ENCODE measurements at regions not wholly inside any gene's neighbourhood (a gene's known extent, or its start where the extent isn't known, plus 50 kb on each side); places are given as distances from the start of the nearest gene placed in this dataset.

DNA sequence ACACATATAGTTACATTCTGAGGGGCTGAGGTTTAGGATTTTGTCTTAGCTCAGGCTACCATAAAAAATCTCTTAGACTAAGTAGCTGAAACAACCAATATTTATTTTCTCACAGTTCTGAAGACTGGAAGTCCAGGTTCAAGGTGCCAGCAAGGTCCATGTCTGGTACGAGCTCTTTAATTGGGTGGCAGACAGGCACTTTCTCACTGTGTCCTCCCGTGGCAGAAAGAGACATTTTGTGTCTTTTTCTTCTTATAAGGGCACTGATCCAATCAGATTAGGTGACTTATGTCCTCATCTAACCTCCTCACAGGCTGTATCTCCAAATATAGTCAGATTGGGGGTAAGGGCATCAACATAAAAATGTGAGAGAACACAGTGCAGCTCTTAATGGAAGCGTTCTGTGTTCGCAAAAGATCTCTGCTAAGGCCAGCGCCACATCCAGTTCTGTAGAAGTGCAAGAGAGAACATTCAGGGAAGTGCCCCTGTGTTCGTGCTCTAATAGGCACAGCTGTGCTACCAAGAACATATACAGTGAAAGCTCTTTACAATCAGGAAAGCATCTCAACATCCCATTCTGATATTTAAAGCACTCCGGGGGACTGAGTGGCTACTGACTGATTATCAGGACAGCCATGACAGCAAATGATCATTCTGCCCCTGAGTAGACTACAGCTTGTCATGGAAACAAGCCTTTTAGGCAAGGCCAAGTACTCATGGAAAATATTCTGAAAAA is 819.2 kb downstream of the LIG4 start:
- Histone ChIP-seq H3K4me1 (ENCODE audit: control insufficient read depth in 3 of 3, insufficient read depth in 2 of 3, low read depth in 1 of 3, low read length in 2 of 3) (no peaks in the 10 kb centered on the region), H3K36me3 (ENCODE audit: control insufficient read depth in 3 of 3, insufficient read depth in 2 of 3, low read depth in 1 of 3, low read length in 3 of 3) (no peaks in the 10 kb centered on the region), H3K27me3 (ENCODE audit: control insufficient read depth in 3 of 3, insufficient read depth in 3 of 3, low read length in 3 of 3) (no peaks in the 10 kb centered on the region), H3K27ac (ENCODE audit: low read depth in 1 of 3, low read length in 2 of 3) (no peak overlapping the region), H3K9me3 (ENCODE audit: control insufficient read depth in 2 of 2, insufficient read depth in 1 of 2, low read depth in 1 of 2, low read length in 1 of 2) (no peaks in the 10 kb centered on the region), H3K4me3 (ENCODE audit: low read depth in 1 of 3, low read length in 3 of 3) (no peak overlapping the region)
- FAIRE-seq (no peak), DNase-seq (no peak)
- 74 to 84% (median 78%) methylated on average over 7 of the region's 7 CpGs for WGBS, 3 donors

DNA sequence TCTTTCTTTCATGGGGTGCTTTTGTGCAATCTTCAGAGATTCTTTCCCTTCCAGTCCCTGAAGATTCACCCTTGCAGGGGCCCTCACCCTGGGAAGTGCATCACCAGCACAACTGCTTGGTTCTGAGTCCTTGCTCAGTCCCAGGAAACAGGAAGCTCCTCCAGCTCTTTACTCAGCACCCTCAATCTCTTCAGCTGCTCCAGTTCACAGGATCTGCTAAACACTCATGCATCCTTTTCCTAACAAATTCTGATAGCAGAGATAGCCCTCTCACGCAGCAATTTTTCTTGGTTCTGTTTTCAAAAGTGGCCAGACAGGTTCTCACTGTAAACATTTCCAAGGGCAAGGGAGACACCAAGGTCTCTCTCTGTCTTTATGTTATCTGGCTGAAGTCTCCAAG is 823.1 kb downstream of the LIG4 start:
- H3K36me3 ChIP-seq (ENCODE audit: control insufficient read depth in 3 of 3, insufficient read depth in 2 of 3, low read depth in 1 of 3, low read length in 3 of 3): no peaks in the 10 kb centered on the region
- H3K4me1 ChIP-seq (ENCODE audit: control insufficient read depth in 3 of 3, insufficient read depth in 2 of 3, low read depth in 1 of 3, low read length in 2 of 3): no peaks in the 10 kb centered on the region
- FAIRE-seq (no peak), DNase-seq (no peak)
- no peak overlapping the region for H3K27ac ChIP-seq (ENCODE audit: low read depth in 1 of 3, low read length in 2 of 3)
- H3K27me3 ChIP-seq (ENCODE audit: control insufficient read depth in 3 of 3, insufficient read depth in 3 of 3, low read length in 3 of 3): no peaks in the 10 kb centered on the region
- no peaks in the 10 kb centered on the region for H3K9me3 ChIP-seq (ENCODE audit: control insufficient read depth in 2 of 2, insufficient read depth in 1 of 2, low read depth in 1 of 2, low read length in 1 of 2)
- no peak overlapping the region for H3K4me3 ChIP-seq (ENCODE audit: low read depth in 1 of 3, low read length in 3 of 3)
- 23 to 41% (median 31%) methylated on average over 1 of the region's 1 CpG for WGBS, 3 donors

DNA sequence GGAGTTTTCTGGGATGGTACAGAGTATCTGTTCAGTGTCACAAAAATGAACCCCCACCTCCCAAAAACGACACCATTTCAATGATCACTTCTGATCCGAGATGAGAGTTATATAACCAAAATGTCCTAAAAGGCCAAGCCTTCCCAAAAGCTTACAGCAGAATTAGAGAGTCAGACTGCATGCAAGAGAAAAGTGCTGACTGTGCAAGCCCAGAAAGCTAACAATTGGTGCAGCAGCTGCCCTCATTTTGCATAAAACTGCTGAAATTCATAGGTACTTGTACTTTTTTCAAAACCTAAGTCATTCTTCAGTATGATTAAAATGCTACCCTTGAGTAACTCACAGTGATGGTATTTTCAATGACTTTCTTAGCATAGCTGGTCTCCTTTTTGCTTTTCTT is 819.6 kb upstream of the ARGLU1 start:
- Histone ChIP-seq H3K27ac (ENCODE audit: low read depth in 1 of 3, low read length in 2 of 3) (no peak overlapping the region), H3K27me3 (ENCODE audit: control insufficient read depth in 3 of 3, insufficient read depth in 3 of 3, low read length in 3 of 3) (no peaks in the 10 kb centered on the region), H3K4me3 (ENCODE audit: low read depth in 1 of 3, low read length in 3 of 3) (no peak overlapping the region), H3K4me1 (ENCODE audit: control insufficient read depth in 3 of 3, insufficient read depth in 2 of 3, low read depth in 1 of 3, low read length in 2 of 3) (no peaks in the 10 kb centered on the region), H3K36me3 (ENCODE audit: control insufficient read depth in 3 of 3, insufficient read depth in 2 of 3, low read depth in 1 of 3, low read length in 3 of 3) (no peaks in the 10 kb centered on the region), H3K9me3 (ENCODE audit: control insufficient read depth in 2 of 2, insufficient read depth in 1 of 2, low read depth in 1 of 2, low read length in 1 of 2) (no peaks in the 10 kb centered on the region)
- DNase-seq (no peak), FAIRE-seq (no peak)
- WGBS, 3 donors: 61 to 70% (median 68%) methylated on average over 2 of the region's 2 CpGs

DNA sequence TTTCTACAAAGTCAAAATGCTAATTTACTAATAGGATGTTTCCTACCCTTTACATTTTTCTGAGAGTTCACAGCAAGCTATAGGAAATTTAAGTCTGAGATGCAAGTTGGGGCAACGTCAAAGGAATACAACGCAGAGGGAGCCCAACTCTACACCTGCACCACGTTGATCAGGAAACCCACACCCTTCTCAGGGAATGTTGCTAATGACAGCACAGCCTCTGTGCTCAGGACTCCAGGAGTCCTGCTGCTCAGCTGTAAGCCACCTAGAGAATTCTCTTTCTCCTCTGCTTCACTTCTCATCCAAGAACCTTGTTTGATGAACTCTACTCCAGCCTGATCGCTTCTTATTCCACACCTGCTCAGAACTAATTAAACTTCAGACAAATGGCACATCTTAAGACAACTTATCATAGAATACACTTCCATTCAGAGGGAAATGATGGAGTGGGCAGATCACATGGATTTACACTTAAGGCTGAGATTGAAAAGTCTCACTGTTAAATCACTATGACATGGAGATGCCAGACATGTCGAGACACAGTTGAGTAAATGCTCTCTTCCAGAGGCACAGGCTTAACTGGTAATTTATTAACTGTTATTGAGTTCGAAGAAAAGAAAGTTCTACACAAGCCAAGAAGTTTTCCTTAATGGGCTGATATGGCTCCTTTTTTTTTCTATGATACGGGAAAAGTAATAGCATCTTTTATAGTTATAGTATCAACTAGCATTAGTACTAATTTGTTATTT is 811.6 kb upstream of the ARGLU1 start:
- no peak for DNase-seq
- H3K9me3 ChIP-seq (ENCODE audit: control insufficient read depth in 2 of 2, insufficient read depth in 1 of 2, low read depth in 1 of 2, low read length in 1 of 2): no peaks in the 10 kb centered on the region
- no peak for FAIRE-seq
- H3K4me1 ChIP-seq (ENCODE audit: control insufficient read depth in 3 of 3, insufficient read depth in 2 of 3, low read depth in 1 of 3, low read length in 2 of 3): no peaks in the 10 kb centered on the region
- no peak overlapping the region for H3K4me3 ChIP-seq (ENCODE audit: low read depth in 1 of 3, low read length in 3 of 3)
- no peak overlapping the region for H3K27ac ChIP-seq (ENCODE audit: low read depth in 1 of 3, low read length in 2 of 3)
- WGBS, 3 donors: 39 to 53% (median 49%) methylated on average over 7 of the region's 7 CpGs
- H3K36me3 ChIP-seq (ENCODE audit: control insufficient read depth in 3 of 3, insufficient read depth in 2 of 3, low read depth in 1 of 3, low read length in 3 of 3): no peaks in the 10 kb centered on the region
- no peaks in the 10 kb centered on the region for H3K27me3 ChIP-seq (ENCODE audit: control insufficient read depth in 3 of 3, insufficient read depth in 3 of 3, low read length in 3 of 3)

DNA sequence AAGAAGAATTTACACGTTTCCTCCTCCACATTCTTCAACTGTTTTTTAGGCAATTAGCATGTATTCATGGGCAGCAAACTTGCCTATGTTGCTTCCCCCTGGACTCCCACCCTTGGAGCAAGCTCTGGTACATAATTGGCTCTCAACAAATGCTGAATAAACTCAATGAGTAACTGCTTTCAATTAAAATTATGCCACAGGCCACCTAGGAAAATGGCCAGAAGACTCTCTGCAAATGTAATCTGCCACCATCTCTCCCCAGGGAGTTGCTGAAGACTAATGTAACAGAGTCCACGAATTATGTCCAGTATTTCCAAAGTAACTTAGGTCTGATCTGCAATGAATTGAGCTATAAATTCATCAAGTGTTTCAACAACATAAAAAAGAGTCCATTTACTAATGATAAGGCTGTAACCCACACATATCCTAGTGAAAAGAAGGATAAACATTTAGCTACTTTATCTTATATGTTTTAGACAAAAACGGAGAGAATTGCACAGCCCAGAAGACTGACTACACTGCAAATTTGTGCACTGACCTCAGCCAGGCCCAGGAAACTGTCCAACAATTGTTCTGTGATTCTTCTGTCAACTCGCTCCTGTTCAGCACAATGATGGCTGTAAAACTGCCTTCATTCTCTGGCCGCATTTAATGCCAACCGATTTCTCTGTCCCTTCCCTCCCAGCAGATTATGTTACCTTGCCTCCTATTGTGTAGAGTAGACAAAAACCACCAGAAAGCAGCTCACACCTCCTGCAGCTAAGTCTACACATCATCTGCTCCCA is 808.6 kb upstream of the ARGLU1 start:
- no peaks in the 10 kb centered on the region for H3K9me3 ChIP-seq (ENCODE audit: control insufficient read depth in 2 of 2, insufficient read depth in 1 of 2, low read depth in 1 of 2, low read length in 1 of 2)
- no peaks in the 10 kb centered on the region for H3K4me1 ChIP-seq (ENCODE audit: control insufficient read depth in 3 of 3, insufficient read depth in 2 of 3, low read depth in 1 of 3, low read length in 2 of 3)
- H3K27me3 ChIP-seq (ENCODE audit: control insufficient read depth in 3 of 3, insufficient read depth in 3 of 3, low read length in 3 of 3): no peaks in the 10 kb centered on the region
- no peak overlapping the region for H3K27ac ChIP-seq (ENCODE audit: low read depth in 1 of 3, low read length in 2 of 3)
- FAIRE-seq (no peak), DNase-seq (no peak)
- 52 to 63% (median 63%) methylated on average over 6 of the region's 6 CpGs for WGBS, 3 donors
- H3K4me3 ChIP-seq (ENCODE audit: low read depth in 1 of 3, low read length in 3 of 3): no peak overlapping the region
- H3K36me3 ChIP-seq (ENCODE audit: control insufficient read depth in 3 of 3, insufficient read depth in 2 of 3, low read depth in 1 of 3, low read length in 3 of 3): no peaks in the 10 kb centered on the region

DNA sequence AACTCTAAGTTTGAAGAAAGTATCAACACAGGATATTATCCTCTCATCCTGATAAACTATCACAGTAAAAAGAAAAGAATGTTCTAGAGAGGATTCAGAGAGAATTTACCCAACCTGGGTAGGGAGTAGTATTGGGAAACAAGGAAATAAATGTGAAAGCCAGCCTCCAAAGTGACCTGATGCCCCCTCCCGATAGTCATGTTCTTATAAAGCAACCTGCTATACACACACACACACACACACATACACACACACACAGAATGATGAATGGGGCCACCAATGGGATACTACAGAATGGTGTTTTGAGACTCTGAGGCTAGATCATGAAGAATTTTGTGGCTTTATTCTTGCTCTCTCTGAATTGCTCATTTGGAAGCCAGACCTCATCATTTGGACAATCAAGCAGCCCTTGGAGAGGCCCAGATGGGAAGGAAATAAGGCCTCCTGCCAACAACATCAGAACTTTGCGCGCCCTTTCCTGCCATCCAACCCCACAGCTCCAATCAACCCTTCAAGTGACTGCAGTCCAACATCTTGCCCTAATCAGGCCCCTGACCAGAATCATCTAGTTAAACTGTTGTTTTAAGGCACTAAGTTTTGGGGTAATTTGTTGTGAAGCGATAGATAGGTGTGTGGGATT is 807.9 kb upstream of the ARGLU1 start:
- DNase-seq (no peak), FAIRE-seq (no peak)
- H3K36me3 ChIP-seq (ENCODE audit: control insufficient read depth in 3 of 3, insufficient read depth in 2 of 3, low read depth in 1 of 3, low read length in 3 of 3): no peaks in the 10 kb centered on the region
- no peaks in the 10 kb centered on the region for H3K9me3 ChIP-seq (ENCODE audit: control insufficient read depth in 2 of 2, insufficient read depth in 1 of 2, low read depth in 1 of 2, low read length in 1 of 2)
- H3K27me3 ChIP-seq (ENCODE audit: control insufficient read depth in 3 of 3, insufficient read depth in 3 of 3, low read length in 3 of 3): no peaks in the 10 kb centered on the region
- H3K4me1 ChIP-seq (ENCODE audit: control insufficient read depth in 3 of 3, insufficient read depth in 2 of 3, low read depth in 1 of 3, low read length in 2 of 3): no peaks in the 10 kb centered on the region
- no peak overlapping the region for H3K27ac ChIP-seq (ENCODE audit: low read depth in 1 of 3, low read length in 2 of 3)
- no peak overlapping the region for H3K4me3 ChIP-seq (ENCODE audit: low read depth in 1 of 3, low read length in 3 of 3)
- 81 to 85% (median 84%) methylated on average over 4 of the region's 4 CpGs for WGBS, 3 donors

DNA sequence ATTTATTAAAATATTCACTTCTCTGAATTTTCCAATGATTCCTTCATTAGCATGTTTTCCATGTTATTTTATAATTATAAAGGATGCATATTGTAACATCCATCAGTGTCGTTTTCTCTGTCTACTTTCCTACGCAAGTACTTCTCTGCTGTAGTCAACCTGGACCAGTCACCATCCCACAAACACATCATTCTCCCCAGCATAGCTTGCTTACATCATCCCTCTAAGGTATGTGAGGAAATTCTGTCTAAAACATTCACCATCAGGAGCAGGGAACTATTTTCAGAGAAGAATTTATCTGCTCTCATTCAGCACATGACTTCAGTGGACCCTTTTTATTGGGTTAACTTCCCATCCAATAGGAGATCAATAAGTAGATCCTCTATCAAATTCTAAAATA is 806.1 kb upstream of the ARGLU1 start:
- Histone ChIP-seq H3K36me3 (ENCODE audit: control insufficient read depth in 3 of 3, insufficient read depth in 2 of 3, low read depth in 1 of 3, low read length in 3 of 3) (no peaks in the 10 kb centered on the region), H3K27ac (ENCODE audit: low read depth in 1 of 3, low read length in 2 of 3) (no peak overlapping the region), H3K4me1 (ENCODE audit: control insufficient read depth in 3 of 3, insufficient read depth in 2 of 3, low read depth in 1 of 3, low read length in 2 of 3) (no peaks in the 10 kb centered on the region), H3K27me3 (ENCODE audit: control insufficient read depth in 3 of 3, insufficient read depth in 3 of 3, low read length in 3 of 3) (no peaks in the 10 kb centered on the region), H3K4me3 (ENCODE audit: low read depth in 1 of 3, low read length in 3 of 3) (no peak overlapping the region), H3K9me3 (ENCODE audit: control insufficient read depth in 2 of 2, insufficient read depth in 1 of 2, low read depth in 1 of 2, low read length in 1 of 2) (no peaks in the 10 kb centered on the region)
- 77 to 88% (median 83%) methylated on average over 2 of the region's 2 CpGs for WGBS, 3 donors
- DNase-seq: no peak
- no peak for FAIRE-seq

DNA sequence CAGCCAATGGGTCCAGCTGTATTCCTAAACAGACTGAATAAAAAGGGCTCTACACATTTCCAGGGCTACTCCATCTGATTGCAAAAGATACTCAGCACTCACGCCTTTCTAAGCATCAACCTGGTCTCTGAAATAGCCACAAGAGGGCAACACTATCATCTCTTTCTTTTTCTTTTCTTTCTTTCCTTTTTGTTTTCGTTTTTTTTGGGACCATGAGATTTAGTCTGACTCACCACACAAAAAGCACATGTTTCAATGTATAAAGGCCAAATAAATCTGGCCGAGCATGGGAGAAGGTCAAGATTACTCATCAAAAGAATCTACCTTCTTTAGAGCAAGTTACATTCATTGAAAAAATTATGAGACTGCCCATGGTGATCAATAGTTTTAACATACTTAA is 805.6 kb upstream of the ARGLU1 start:
- H3K4me3 ChIP-seq (ENCODE audit: low read depth in 1 of 3, low read length in 3 of 3): no peak overlapping the region
- H3K9me3 ChIP-seq (ENCODE audit: control insufficient read depth in 2 of 2, insufficient read depth in 1 of 2, low read depth in 1 of 2, low read length in 1 of 2): no peaks in the 10 kb centered on the region
- H3K4me1 ChIP-seq (ENCODE audit: control insufficient read depth in 3 of 3, insufficient read depth in 2 of 3, low read depth in 1 of 3, low read length in 2 of 3): no peaks in the 10 kb centered on the region
- WGBS, 3 donors: 2 to 11% (median 8%) methylated on average over 3 of the region's 3 CpGs
- H3K27me3 ChIP-seq (ENCODE audit: control insufficient read depth in 3 of 3, insufficient read depth in 3 of 3, low read length in 3 of 3): no peaks in the 10 kb centered on the region
- DNase-seq (peak in 1 of 2 donors; percentile 7), FAIRE-seq (no peak)
- H3K27ac ChIP-seq (ENCODE audit: low read depth in 1 of 3, low read length in 2 of 3): no peak overlapping the region
- H3K36me3 ChIP-seq (ENCODE audit: control insufficient read depth in 3 of 3, insufficient read depth in 2 of 3, low read depth in 1 of 3, low read length in 3 of 3): no peaks in the 10 kb centered on the region
